ENCODE measurements at regions not wholly inside any gene's neighbourhood (a gene's known extent, or its start where the extent isn't known, plus 50 kb on each side); places are given as distances from the start of the nearest gene placed in this dataset.

GRCh38 chr20:60064554-60065196 is 106.5 kb downstream of the CDH26 start:
- DNase-seq = no peak

GRCh38 chr20:60065741-60066437 is 107.7 kb downstream of the CDH26 start:
- no peak for DNase-seq

DNA sequence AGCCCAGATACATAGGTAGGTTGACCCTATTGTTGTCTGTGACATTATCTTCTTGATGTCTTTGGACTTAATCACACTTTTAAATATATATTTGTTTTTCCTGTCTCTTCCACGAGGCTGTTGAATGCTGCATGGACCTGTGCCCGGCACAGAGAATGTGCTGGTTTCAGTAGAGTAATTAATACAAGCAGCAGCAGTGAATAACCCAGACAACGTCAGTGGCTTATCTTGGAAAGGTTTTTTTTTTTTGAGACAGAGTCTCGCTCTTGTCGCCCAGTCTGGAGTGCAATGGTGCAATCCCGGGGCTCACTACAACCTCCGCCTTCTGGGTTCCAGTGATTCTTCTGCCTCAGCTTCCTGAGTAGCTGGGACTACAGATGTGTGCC is 108.2 kb downstream of the CDH26 start:
- no peak for DNase-seq

- no peak for DNase-seq
These were observed 110.3 kb downstream of the CDH26 start for GRCh38 chr20:60068509-60068908.

DNA sequence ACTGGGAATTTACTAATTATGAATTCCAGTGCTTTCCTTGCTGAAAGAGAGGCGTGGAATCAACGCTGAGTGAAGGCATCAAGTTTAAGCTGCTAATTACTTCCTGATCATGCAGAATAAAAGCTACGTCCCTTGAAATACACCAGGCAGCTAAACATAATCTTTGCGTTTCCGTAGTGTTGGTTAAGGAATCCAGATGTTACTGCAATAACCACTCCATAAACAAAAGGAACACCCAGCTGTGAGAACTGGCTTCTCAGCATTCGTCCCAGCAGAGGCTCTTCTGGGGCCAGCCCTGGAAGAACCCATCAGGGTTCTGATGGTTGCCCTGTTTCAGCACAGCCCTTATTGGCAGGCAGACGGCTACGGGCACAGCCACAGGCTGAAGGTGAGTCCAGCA is 111.4 kb downstream of the CDH26 start:
- no peak for DNase-seq

DNA sequence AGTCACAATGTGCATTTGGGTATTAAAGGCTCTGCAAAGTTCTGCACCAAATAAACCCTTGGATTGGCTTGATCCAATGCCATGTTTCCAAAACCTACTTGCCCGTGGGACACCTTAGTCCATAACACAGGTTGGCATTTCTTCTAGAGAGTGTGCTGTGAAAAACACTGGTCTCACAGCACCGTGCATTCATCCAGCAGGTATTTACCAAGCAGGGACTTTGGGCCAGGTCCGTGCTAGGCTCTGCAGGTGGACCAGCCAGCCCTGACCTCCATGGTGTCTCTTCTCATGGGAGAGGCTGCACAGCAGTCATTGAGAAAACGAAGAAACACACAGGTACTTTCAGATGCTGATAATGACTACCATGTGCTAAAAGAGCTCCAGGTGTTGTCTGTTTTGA is 112.6 kb downstream of the CDH26 start:
- DNase-seq = no peak

DNA sequence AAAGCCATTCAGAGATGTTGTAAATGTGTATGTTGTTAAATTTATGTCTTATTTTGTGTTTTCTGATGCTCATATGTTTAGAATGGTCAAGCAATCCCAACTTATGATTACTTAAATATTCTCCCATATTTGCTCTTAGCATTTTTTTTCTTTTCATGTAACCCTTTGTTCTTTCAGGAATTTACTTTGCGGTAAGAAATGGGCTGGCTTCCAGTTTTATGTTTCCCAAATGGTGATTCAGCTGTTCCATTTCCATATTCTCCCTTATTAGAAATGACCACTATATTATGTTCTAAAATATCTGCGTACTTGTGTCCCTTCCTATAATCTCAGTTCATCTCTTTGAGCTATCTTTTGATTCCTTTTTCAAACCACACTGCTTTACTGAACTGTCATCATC is 113.7 kb downstream of the CDH26 start:
- DNase-seq = no peak

GRCh38 chr20:60073086-60073485 is 114.9 kb downstream of the CDH26 start:
- no peak for DNase-seq

- DNase-seq = no peak
These were observed 115.3 kb downstream of the CDH26 start for GRCh38 chr20:60073504-60073903.

DNA sequence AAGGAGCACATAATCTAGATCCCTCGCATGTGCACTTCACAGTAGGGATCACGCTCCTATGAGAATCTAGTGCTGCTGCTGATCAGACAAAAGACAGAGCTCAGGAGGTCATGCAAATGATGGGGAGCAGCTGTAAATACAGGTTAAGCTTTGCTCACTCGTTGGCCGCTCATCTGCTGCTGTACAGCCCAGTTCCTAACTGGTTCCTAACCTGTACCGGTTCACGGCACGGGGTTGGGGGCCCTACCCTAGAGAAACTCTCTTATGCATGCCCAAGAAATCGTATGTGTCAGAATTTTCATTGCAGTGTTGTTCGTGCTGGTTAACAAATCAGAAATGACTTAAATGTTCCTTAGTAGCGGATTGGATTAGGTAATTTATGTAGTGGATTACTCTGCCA is 116.1 kb downstream of the CDH26 start:
- DNase-seq = no peak

GRCh38 chr20:60078351-60079250 is 120.4 kb downstream of the CDH26 start:
- DNase-seq = peak; percentile 20

GRCh38 chr20:60080401-60080800 is 122.2 kb downstream of the CDH26 start:
- no peak for DNase-seq

DNA sequence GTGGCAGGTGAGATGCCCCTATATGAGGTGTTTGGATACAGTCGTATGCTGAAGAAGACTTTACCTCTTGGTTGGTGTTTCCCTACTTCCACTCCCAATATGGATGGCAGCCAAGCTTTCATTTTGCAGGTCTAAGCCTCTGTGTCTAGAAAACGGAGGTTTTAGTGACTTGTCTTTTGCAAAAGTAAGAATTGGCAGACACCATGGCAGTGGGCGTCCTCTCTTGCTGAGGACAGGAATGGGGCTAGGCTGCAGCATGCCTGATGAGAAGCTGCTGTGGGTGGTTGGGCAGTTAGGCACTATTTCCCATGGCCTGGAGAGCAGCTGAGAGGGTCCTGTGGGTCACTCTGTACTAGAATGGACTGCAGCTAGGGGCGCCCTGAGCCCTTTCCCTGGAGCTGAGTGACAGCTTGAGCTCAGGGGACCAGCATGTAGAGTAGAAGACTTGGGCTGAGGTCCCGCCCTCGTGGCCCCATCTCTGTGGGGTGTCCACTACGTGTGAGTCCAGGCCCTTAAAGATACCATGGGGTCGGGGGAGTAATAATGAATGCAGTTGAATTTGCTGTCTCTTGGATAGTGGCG is 127.4 kb downstream of the CDH26 start:
- no peak for DNase-seq

DNA sequence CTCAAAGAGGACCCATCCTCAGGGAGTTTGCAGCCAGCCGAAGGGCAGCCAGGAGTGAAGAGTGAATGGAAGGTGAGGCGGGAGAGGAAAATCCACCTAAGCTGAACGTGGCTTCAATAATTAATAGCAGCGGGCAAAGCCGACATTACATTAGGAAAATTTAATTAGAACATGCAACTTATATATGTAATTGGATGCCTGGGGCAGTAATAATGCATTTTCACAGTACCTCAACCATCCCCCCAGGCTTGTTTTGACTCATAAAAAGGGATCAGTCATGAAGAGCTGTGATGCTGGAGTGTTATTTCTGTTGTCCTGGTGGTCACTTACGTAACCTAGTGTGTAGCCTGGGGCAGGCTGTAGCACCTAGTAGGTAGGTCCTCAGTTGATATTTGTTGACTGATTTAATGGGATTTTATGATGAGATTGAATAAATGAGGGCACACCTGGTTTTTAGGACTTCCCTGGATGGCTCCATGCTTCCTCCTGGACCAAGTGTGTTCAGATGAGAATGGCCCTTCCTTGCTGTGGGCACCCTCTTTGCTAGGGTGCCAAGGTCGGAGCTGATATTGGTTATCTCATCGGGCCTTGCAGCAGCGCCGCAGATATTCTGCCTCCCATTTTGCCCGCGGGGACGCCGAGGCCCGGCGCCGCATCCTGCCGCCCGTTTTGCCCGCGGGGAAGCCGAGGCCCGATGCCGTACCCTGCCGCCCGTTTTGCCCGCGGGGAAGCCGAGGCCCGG is 128.8 kb downstream of the CDH26 start:
- no peak for DNase-seq

DNA sequence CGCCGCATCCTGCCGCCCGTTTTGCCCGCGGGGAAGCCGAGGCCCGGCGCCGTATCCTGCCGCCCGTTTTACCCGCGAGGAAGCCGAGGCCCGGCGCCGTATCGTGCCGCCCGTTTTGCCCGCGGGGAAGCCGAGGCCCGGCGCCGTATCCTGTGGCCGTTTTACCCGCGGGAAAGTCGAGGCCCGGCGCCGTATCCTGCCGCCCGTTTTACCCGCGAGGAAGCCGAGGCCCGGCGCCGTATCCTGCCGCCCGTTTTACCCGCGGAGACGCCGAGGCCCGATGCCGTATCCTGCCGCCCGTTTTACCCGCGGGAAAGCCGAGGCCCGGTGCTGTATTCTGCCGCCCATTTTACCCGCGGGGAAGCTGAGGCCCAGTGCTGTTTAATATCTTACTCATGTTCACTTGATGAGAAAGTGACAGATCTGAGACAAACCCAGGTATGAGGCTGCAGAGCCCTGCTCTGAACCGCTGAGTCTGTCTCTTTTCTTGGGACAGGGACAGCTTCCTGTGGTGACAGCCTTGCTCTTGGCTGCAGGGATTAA is 129.4 kb downstream of the CDH26 start:
- no peak for DNase-seq

GRCh38 chr20:60088236-60088635 is 130.0 kb downstream of the CDH26 start:
- DNase-seq = no peak

DNA sequence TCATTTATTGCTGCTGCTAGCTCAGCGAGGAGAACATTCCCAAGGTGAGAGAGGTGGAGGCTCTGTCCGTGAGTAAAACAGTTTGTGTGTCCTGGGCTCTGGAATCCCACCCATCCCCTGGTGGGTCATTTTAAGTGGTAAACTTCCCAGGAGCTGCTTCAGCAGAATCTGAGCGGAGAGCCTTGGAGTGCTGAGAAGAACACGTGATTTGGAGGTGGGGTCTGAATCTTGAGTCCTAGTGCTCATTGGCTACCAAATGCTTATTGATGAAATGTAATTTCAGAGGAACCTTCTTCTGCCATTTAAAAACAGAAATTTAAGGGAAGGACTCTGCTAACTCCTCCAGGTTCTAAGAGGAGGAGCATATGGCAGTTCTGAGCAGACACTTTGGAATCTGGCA is 132.4 kb downstream of the CDH26 start:
- no peak for DNase-seq

- DNase-seq = no peak
These were observed 133.1 kb downstream of the CDH26 start for GRCh38 chr20:60091305-60091704.

- DNase-seq = no peak
These were observed 133.6 kb downstream of the CDH26 start for GRCh38 chr20:60091861-60092260.

DNA sequence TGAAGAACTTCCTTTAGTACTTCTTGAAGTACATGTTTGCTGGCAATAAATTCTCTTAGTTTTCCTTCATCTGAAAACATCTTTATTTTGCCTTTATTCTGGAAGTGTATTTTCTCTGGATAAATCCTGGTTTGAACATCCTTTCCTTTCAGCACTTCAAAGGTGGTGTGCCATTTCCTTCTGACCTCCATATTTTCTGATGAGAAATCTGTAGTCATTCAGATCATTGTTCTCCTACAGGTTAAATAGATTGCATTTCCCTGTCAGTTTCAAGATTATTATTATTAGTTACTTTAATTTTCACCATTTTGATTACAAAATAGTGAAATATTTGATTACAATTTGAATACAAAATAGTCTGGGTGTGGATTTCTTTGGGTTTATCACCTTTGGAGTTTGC is 134.5 kb downstream of the CDH26 start:
- DNase-seq = no peak

DNA sequence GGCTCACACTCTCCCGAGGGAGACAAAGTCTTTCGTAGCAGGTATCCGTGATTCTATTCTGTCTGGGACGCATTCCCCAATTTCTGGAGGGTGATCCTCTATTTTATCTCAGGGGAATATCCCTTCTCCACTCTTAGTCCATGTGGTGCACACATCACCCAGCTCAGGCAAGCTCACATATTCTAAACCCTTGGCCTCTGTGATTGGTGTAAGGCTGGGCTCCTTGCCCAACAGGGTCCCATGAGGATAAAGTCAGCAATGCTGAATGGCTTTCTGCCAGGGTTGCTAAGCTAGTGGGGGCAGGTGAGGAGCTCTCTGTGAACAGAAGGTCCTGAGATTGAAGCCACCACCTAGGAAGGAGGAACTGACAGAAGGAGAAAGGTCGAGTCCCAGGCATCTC is 137.2 kb downstream of the CDH26 start:
- peak; percentile 89 for DNase-seq

- no peak for DNase-seq
These were observed 137.9 kb downstream of the CDH26 start for GRCh38 chr20:60096166-60096565.

DNA sequence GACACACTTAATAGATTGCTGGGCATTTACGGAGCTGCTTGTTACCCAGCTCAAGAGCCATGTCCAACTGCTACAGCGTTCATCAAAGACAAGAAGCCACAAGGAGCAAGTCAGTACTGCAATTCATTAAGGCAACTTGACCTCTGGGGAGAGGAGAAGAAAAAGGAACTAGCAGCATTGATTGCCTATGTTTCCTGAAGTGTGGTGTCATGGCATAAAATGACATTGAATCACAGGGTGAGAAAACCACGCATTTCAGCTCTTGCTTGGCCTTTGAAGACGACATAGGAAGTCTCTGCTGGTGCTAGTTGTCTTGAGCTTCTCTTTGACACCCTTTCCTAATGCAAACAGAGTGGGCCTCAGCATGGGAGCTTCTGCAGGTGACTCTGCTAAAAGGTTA is 139.1 kb downstream of the CDH26 start:
- no peak for DNase-seq

Data from DMS79 treated with DMSO at 0.1 percent for 48 hours (cell line).